Panc1 (cell line): ENCODE measurements at regions not wholly inside any gene's neighbourhood (a gene's known extent, or its start where the extent isn't known, plus 50 kb on each side); places are given as distances from the start of the nearest gene placed in this dataset.

Source experiments
- ATAC-seq: fragments of 200-7000 bp; cut with Tn5 transposase; 2 replicates; pipeline ENCODE4 v1.9.1; 2020; ENCODE audit warnings: mild to moderate bottlenecking, moderate library complexity
- BruUV-seq: library from RNA; stranded (reverse); fragments of 400-500 nt; replicated peaks from 2 replicates; lab custom pipeline; 2021; lab: Mats Ljungman, UMichigan
- CTCF ChIA-PET: fragments of 300-600 bp; sonication (Branson Sonifier 250); formaldehyde crosslinking; loops from one replicate; lab custom pipeline; 2022; ENCODE audit warnings: antibody characterized with exemption; lab: Charles Lee
- POLR2A ChIA-PET: fragments of 300-600 bp; sonication (Branson Sonifier 250); formaldehyde crosslinking; loops from one replicate; lab custom pipeline; 2022; ENCODE audit warnings: antibody characterized with exemption; lab: Charles Lee
- DNase-seq: peaks from one replicate; pipeline ENCODE4 v3.0.0-alpha.2; 2010; ENCODE audit warnings: low read depth, low spot score
- H3K27ac ChIP-seq: 2 replicates; pipeline ENCODE4 v1.5.1; 2011; ENCODE audit warnings: mild to moderate bottlenecking, low read length, inconsistent platforms
- H3K27me3 ChIP-seq: fragments of 200-500 bp; sonication (Bioruptor generic); 2 replicates; pipeline ENCODE4 v1.6.0; 2014; ENCODE audit warnings: low read length, inconsistent platforms; ENCODE audit not compliant: control insufficient read depth, insufficient read depth
- H3K36me3 ChIP-seq: fragments of 200-500 bp; sonication (Bioruptor generic); 2 replicates; pipeline ENCODE4 v1.5.1; 2014; ENCODE audit warnings: inconsistent platforms, mild to moderate bottlenecking, low read length, moderate library complexity; ENCODE audit not compliant: control insufficient read depth, insufficient read depth
- H3K4me1 ChIP-seq: 2 replicates; pipeline ENCODE4 v1.5.1; 2011; ENCODE audit warnings: inconsistent platforms, mild to moderate bottlenecking, low read length, moderate library complexity; ENCODE audit not compliant: control insufficient read depth, insufficient read depth
- H3K4me3 ChIP-seq, 2 experiments: 2 replicates each; pipeline ENCODE4 v1.5.1; 2011 to 2012; ENCODE audit warnings: low read depth in 2 of 2, low read length in 2 of 2, mild to moderate bottlenecking in 2 of 2, inconsistent platforms in 1 of 2, moderate library complexity in 1 of 2
- H3K9me3 ChIP-seq: fragments of 200-500 bp; sonication (Bioruptor generic); 2 replicates; pipeline ENCODE4 v1.5.1; 2014; ENCODE audit warnings: low read depth, mild to moderate bottlenecking, inconsistent platforms, low read length, moderate library complexity; ENCODE audit not compliant: control insufficient read depth, insufficient read depth
- CTCF ChIP-seq: fragments of 450-650 bp; IDR thresholded peaks from 2 replicates; pipeline ENCODE4 v1.5.1; 2017; ENCODE audit warnings: mild to moderate bottlenecking
- POLR2AphosphoS5 ChIP-seq: IDR thresholded peaks from 2 replicates; pipeline ENCODE4 v1.6.1; 2012; ENCODE audit warnings: mild to moderate bottlenecking, low read depth, low read length, moderate library complexity
- SIN3A ChIP-seq: IDR thresholded peaks from 2 replicates; pipeline ENCODE4 v1.6.1; 2012; ENCODE audit warnings: low read depth, mild to moderate bottlenecking, low read length, moderate library complexity, borderline replicate concordance; ENCODE audit not compliant: insufficient read depth
- TCF7L2 ChIP-seq: IDR thresholded peaks from 2 replicates; pipeline ENCODE4 v1.6.1; 2011; ENCODE audit warnings: mild to moderate bottlenecking, low read depth, low read length, inconsistent platforms
- in situ Hi-C: cut with HindIII; loops from 2 replicates; pipeline ENCODE4 v1.10.0; 2016; ENCODE audit warnings: low sequenced_read_pairs, low pct_unique_long_range_greater_than_20kb
- intact Hi-C: fragments of 100-400 bp; cut with micrococcal nuclease; formaldehyde crosslinking; loops from one replicate; pipeline ENCODE4 v1.10.0; 2022; ENCODE audit not compliant: unreplicated experiment
- TF ChIP-seq, protein P1 (sequence below), 2 experiments: IDR thresholded peaks; 2 replicates each; pipeline ENCODE4 v1.6.1; 2011 to 2012; ENCODE audit warnings: low read depth in 2 of 2, control low read depth in 1 of 2, low read length in 1 of 2, mild to moderate bottlenecking in 1 of 2, moderate library complexity in 1 of 2; ENCODE audit not compliant: insufficient read depth in 1 of 2

- H3K9me3 ChIP-seq = no peaks in the 10 kb centered on the region
- no peak for ATAC-seq
- TF ChIP-seq CTCF (no peak), TCF7L2 (no peak), SIN3A (no peak), POLR2AphosphoS5 (no peak)
- TF ChIP-seq, protein P1, sequence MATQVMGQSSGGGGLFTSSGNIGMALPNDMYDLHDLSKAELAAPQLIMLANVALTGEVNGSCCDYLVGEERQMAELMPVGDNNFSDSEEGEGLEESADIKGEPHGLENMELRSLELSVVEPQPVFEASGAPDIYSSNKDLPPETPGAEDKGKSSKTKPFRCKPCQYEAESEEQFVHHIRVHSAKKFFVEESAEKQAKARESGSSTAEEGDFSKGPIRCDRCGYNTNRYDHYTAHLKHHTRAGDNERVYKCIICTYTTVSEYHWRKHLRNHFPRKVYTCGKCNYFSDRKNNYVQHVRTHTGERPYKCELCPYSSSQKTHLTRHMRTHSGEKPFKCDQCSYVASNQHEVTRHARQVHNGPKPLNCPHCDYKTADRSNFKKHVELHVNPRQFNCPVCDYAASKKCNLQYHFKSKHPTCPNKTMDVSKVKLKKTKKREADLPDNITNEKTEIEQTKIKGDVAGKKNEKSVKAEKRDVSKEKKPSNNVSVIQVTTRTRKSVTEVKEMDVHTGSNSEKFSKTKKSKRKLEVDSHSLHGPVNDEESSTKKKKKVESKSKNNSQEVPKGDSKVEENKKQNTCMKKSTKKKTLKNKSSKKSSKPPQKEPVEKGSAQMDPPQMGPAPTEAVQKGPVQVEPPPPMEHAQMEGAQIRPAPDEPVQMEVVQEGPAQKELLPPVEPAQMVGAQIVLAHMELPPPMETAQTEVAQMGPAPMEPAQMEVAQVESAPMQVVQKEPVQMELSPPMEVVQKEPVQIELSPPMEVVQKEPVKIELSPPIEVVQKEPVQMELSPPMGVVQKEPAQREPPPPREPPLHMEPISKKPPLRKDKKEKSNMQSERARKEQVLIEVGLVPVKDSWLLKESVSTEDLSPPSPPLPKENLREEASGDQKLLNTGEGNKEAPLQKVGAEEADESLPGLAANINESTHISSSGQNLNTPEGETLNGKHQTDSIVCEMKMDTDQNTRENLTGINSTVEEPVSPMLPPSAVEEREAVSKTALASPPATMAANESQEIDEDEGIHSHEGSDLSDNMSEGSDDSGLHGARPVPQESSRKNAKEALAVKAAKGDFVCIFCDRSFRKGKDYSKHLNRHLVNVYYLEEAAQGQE (IDR thresholded peaks at IDR 0.05; ENCODE audit: insufficient read depth in 1 of 2, low read depth in 2 of 2, low read length in 1 of 2) = no peak
- no peaks in the 10 kb centered on the region for H3K4me1 ChIP-seq
- no peak for DNase-seq
- H3K4me3 ChIP-seq = no peak overlapping the region
- H3K27me3 ChIP-seq = no peaks in the 10 kb centered on the region
- intact Hi-C loops = no loop called here
- in situ Hi-C loops = no loop called here
- no peak overlapping the region for H3K27ac ChIP-seq
- POLR2A ChIA-PET = no interaction called here
- CTCF ChIA-PET = no interaction called here
- H3K36me3 ChIP-seq = no peaks in the 10 kb centered on the region
- BruUV-seq = no TSS peak
Measured at GRCh38 chrX:138057883-138058282, 492.0 kb downstream of the ZIC3 start.

- no peak for ATAC-seq
- in situ Hi-C loops = no loop called here
Measured at GRCh38 chrX:138058931-138059330, 493.0 kb downstream of the ZIC3 start.

More at GRCh38 chrX:138058931-138059330, 493.0 kb downstream of the ZIC3 start:
- DNase-seq = no peak
- Histone ChIP-seq H3K27me3 (no peaks in the 10 kb centered on the region), H3K9me3 (no peaks in the 10 kb centered on the region), H3K36me3 (no peaks in the 10 kb centered on the region), H3K4me1 (no peaks in the 10 kb centered on the region), H3K27ac (no peak overlapping the region), H3K4me3 (no peak overlapping the region)
- intact Hi-C loops = no loop called here
- TF ChIP-seq POLR2AphosphoS5 (no peak), TCF7L2 (no peak), SIN3A (no peak), CTCF (no peak)
- TF ChIP-seq, protein P1 (IDR thresholded peaks at IDR 0.05; ENCODE audit: insufficient read depth in 1 of 2, low read depth in 2 of 2, low read length in 1 of 2) = no peak
- no TSS peak for BruUV-seq
- ChIA-PET CTCF (no interaction called here), POLR2A (no interaction called here)
